ENCODE measurements at regions not wholly inside any gene's neighbourhood (a gene's known extent, or its start where the extent isn't known, plus 50 kb on each side); places are given as distances from the start of the nearest gene placed in this dataset.

DNA sequence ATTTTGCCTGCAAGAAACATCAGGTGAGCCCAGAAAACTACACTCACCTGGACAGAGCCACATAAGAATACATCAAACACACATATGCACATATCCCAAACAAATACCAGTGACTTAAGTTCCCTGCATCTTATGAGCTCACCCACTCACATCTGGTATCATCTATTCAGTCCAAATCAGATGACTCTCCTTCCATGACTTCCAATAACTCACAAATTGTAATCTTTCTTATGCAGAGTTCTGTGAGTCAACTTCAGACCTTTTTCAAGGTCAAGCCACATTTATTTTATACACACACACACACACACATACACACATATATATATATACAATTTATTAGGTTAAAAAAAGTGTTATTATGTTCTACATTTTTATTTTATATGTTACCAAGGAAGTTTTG is 1711.9 kb upstream of the CDH9 start:
- DNase-seq (ENCODE audit: low read depth), result no peak
- TF ChIP-seq, protein P1, sequence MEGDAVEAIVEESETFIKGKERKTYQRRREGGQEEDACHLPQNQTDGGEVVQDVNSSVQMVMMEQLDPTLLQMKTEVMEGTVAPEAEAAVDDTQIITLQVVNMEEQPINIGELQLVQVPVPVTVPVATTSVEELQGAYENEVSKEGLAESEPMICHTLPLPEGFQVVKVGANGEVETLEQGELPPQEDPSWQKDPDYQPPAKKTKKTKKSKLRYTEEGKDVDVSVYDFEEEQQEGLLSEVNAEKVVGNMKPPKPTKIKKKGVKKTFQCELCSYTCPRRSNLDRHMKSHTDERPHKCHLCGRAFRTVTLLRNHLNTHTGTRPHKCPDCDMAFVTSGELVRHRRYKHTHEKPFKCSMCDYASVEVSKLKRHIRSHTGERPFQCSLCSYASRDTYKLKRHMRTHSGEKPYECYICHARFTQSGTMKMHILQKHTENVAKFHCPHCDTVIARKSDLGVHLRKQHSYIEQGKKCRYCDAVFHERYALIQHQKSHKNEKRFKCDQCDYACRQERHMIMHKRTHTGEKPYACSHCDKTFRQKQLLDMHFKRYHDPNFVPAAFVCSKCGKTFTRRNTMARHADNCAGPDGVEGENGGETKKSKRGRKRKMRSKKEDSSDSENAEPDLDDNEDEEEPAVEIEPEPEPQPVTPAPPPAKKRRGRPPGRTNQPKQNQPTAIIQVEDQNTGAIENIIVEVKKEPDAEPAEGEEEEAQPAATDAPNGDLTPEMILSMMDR (IDR thresholded peaks at IDR 0.05; ENCODE audit: low read length, missing control alignments), result no peak
- no peak overlapping the region for H3K4me3 ChIP-seq (replicated peaks; ENCODE audit: low read depth, low read length)

- TF ChIP-seq, protein P1 (IDR thresholded peaks at IDR 0.05; ENCODE audit: low read length, missing control alignments), result no peak
- H3K4me3 ChIP-seq (replicated peaks; ENCODE audit: low read depth, low read length), result no peak overlapping the region
- DNase-seq (ENCODE audit: low read depth), result no peak
Observed at GRCh38 chr5:28748446-28748845, 1710.1 kb upstream of the CDH9 start.

- DNase-seq (ENCODE audit: low read depth), result no peak
- no peak overlapping the region for H3K4me3 ChIP-seq (replicated peaks; ENCODE audit: low read depth, low read length)
- TF ChIP-seq, protein P1 (IDR thresholded peaks at IDR 0.05; ENCODE audit: low read length, missing control alignments), result no peak
Observed at GRCh38 chr5:28743716-28744110, 1705.3 kb upstream of the CDH9 start.

DNA sequence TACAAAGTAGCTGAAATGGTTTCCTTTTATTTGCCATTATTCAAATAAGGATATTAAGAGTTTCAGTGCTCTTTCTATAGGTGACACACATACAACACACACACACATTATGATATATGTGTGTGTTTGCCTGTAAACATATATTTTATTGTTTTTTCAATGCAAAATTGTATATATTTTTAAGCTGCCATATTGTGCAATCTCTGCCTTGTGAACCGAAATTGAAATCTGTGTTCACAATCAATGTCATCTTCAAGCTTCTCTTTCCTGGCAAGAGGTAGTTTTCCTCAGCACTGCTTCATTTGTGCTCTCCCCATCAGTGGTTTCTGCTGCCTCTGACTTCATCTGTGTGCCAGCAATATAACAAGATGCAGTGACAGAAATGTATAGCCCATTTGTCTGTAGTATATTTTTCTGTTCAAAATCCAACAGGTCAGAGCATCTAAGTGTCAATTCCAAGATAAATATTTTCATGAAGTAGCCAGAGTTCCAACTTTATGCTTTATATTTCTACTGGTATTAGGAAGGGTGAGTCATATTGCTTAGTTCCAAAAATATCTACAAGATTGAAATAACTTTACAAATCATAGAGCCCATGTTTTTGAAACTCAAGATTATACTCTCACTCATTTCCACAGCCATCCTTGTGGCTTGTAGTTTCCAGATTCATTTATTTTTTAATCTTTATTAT is 1704.8 kb upstream of the CDH9 start:
- TF ChIP-seq, protein P1 (IDR thresholded peaks at IDR 0.05; ENCODE audit: low read length, missing control alignments), result no peak
- no peak overlapping the region for H3K4me3 ChIP-seq (replicated peaks; ENCODE audit: low read depth, low read length)
- DNase-seq (ENCODE audit: low read depth), result no peak

- no peak for DNase-seq (ENCODE audit: low read depth)
- H3K4me3 ChIP-seq (replicated peaks; ENCODE audit: low read depth, low read length), result no peak overlapping the region
- TF ChIP-seq, protein P1 (IDR thresholded peaks at IDR 0.05; ENCODE audit: low read length, missing control alignments), result no peak
Observed at GRCh38 chr5:28737682-28738081, 1699.3 kb upstream of the CDH9 start.

GRCh38 chr5:28737222-28737621 is 1698.8 kb upstream of the CDH9 start:
- no peak for DNase-seq (ENCODE audit: low read depth)
- TF ChIP-seq, protein P1 (IDR thresholded peaks at IDR 0.05; ENCODE audit: low read length, missing control alignments), result no peak
- H3K4me3 ChIP-seq (replicated peaks; ENCODE audit: low read depth, low read length), result no peak overlapping the region

- no peak for DNase-seq (ENCODE audit: low read depth)
- TF ChIP-seq, protein P1 (IDR thresholded peaks at IDR 0.05; ENCODE audit: low read length, missing control alignments), result no peak
Observed at GRCh38 chr5:28734396-28734795, 1696.0 kb upstream of the CDH9 start.

More at GRCh38 chr5:28734396-28734795, 1696.0 kb upstream of the CDH9 start:
- no peak overlapping the region for H3K4me3 ChIP-seq (replicated peaks; ENCODE audit: low read depth, low read length)

All from fibroblast of pulmonary artery (primary cell).